HG03521 (cell line): ENCODE measurements at regions not wholly inside any gene's neighbourhood (a gene's known extent, or its start where the extent isn't known, plus 50 kb on each side); places are given as distances from the start of the nearest gene placed in this dataset.
A peak's percentile ranks its signal among the peaks of the same experiment; 100 is the strongest.

Experiments
- ATAC-seq: cut with Tn5 transposase; IDR thresholded peaks from one replicate; pipeline ENCODE4 v1.9.1; 2021; ENCODE audit warnings: mild to moderate bottlenecking, moderate library complexity; ENCODE audit not compliant: unreplicated experiment

- no peak for ATAC-seq
These were observed 50.0 kb upstream of the DOCK9 start for GRCh38 chr13:99027661-99028425.

GRCh38 chr13:99028890-99029289 is 51.0 kb upstream of the DOCK9 start:
- no peak for ATAC-seq

GRCh38 chr13:99029576-99029975 is 51.7 kb upstream of the DOCK9 start:
- no peak for ATAC-seq

- no peak for ATAC-seq
These were observed 52.5 kb upstream of the DOCK9 start for GRCh38 chr13:99030326-99030725.

GRCh38 chr13:99031832-99032231 is 54.0 kb upstream of the DOCK9 start:
- ATAC-seq: no peak

- no peak for ATAC-seq
These were observed 56.0 kb upstream of the DOCK9 start for GRCh38 chr13:99033814-99034213.

- ATAC-seq: no peak
These were observed 56.6 kb upstream of the DOCK9 start for GRCh38 chr13:99034333-99035085.

- ATAC-seq: no peak
These were observed 57.9 kb upstream of the DOCK9 start for GRCh38 chr13:99035715-99036114.

- ATAC-seq: no peak
These were observed 59.9 kb upstream of the DOCK9 start for GRCh38 chr13:99037756-99038155.

- ATAC-seq: no peak
These were observed 61.9 kb upstream of the DOCK9 start for GRCh38 chr13:99039718-99040280.

GRCh38 chr13:99040536-99041131 is 62.8 kb upstream of the DOCK9 start:
- no peak for ATAC-seq

GRCh38 chr13:99041337-99041736 is 63.5 kb upstream of the DOCK9 start:
- ATAC-seq: no peak

GRCh38 chr13:99041788-99042187 is 63.9 kb upstream of the DOCK9 start:
- ATAC-seq: peak; percentile 43

GRCh38 chr13:99042521-99043250 is 64.8 kb upstream of the DOCK9 start:
- ATAC-seq: no peak

- no peak for ATAC-seq
These were observed 66.0 kb upstream of the DOCK9 start for GRCh38 chr13:99043831-99044231.

- no peak for ATAC-seq
These were observed 66.9 kb upstream of the DOCK9 start for GRCh38 chr13:99044764-99045163.

- no peak for ATAC-seq
These were observed 67.5 kb upstream of the DOCK9 start for GRCh38 chr13:99045396-99045795.

- ATAC-seq: no peak
These were observed 69.0 kb upstream of the DOCK9 start for GRCh38 chr13:99046851-99047250.

GRCh38 chr13:99050983-99051488 is 73.2 kb upstream of the DOCK9 start:
- ATAC-seq: no peak

- ATAC-seq: no peak
These were observed 74.0 kb upstream of the DOCK9 start for GRCh38 chr13:99051768-99052455.
